Trophoblast cell (in vitro differentiated cells and primary cell): ENCODE measurements at regions not wholly inside any gene's neighbourhood (a gene's known extent, or its start where the extent isn't known, plus 50 kb on each side); places are given as distances from the start of the nearest gene placed in this dataset.

Experiments
- DNase-seq, 2 donors: peaks; one replicate each; pipeline ENCODE4 v3.0.0-alpha.2; 2016
- H2AFZ ChIP-seq: 2 replicates; pipeline ENCODE4 v1.6.1; 2013; ENCODE audit warnings: low read length, moderate library complexity, mild to moderate bottlenecking; ENCODE audit not compliant: insufficient read depth, poor library complexity
- H2AK5ac ChIP-seq: 2 replicates; pipeline ENCODE4 v1.6.1; 2013; ENCODE audit warnings: mild to moderate bottlenecking, low read length
- H2BK120ac ChIP-seq: 2 replicates; pipeline ENCODE4 v1.6.1; 2013; ENCODE audit warnings: low read length, mild to moderate bottlenecking, moderate library complexity; ENCODE audit not compliant: insufficient read depth, poor library complexity
- H2BK12ac ChIP-seq: 2 replicates; pipeline ENCODE4 v1.6.1; 2013; ENCODE audit warnings: mild to moderate bottlenecking, low read length, moderate library complexity
- H2BK5ac ChIP-seq: 2 replicates; pipeline ENCODE4 v1.6.1; 2013; ENCODE audit warnings: low read length, low read depth, moderate library complexity, mild to moderate bottlenecking; ENCODE audit not compliant: poor library complexity
- H3K14ac ChIP-seq: 2 replicates; pipeline ENCODE4 v1.6.1; 2013; ENCODE audit warnings: mild to moderate bottlenecking, low read length
- H3K18ac ChIP-seq: 2 replicates; pipeline ENCODE4 v1.6.1; 2013; ENCODE audit warnings: mild to moderate bottlenecking, low read length
- H3K23ac ChIP-seq: 2 replicates; pipeline ENCODE4 v1.6.1; 2013; ENCODE audit warnings: low read length
- H3K27ac ChIP-seq: 2 replicates; pipeline ENCODE4 v1.5.1; 2013; ENCODE audit warnings: low read depth, mild to moderate bottlenecking, inconsistent platforms, low read length, moderate library complexity
- H3K27me3 ChIP-seq: 2 replicates; pipeline ENCODE4 v1.6.1; 2013; ENCODE audit warnings: inconsistent platforms, mild to moderate bottlenecking, low read length, moderate library complexity; ENCODE audit not compliant: insufficient read depth
- H3K36me3 ChIP-seq, 2 experiments: 1 replicate in 1 of 2; 2 replicates in 1 of 2; pipeline ENCODE4 v1.6.1; 2013; ENCODE audit warnings: low read length in 2 of 2, mild to moderate bottlenecking in 2 of 2, moderate library complexity in 1 of 2; ENCODE audit not compliant: insufficient read depth in 2 of 2, control insufficient read depth in 1 of 2
- H3K4ac ChIP-seq: 2 replicates; pipeline ENCODE4 v1.6.1; 2013; ENCODE audit warnings: low read depth, mild to moderate bottlenecking, low read length, moderate library complexity
- H3K4me1 ChIP-seq, 2 experiments: 1 replicate in 1 of 2; 2 replicates in 1 of 2; pipeline ENCODE4 v1.6.1; 2013; ENCODE audit warnings: low read length in 2 of 2, mild to moderate bottlenecking in 2 of 2, moderate library complexity in 1 of 2; ENCODE audit not compliant: insufficient read depth in 2 of 2, control insufficient read depth in 1 of 2
- H3K4me2 ChIP-seq: 2 replicates; pipeline ENCODE4 v1.6.1; 2013; ENCODE audit warnings: inconsistent platforms, mild to moderate bottlenecking, low read length, moderate library complexity
- H3K4me3 ChIP-seq: 2 replicates; pipeline ENCODE4 v1.5.1; 2013; ENCODE audit warnings: mild to moderate bottlenecking, low read depth, low read length, inconsistent platforms
- H3K79me1 ChIP-seq: one replicate; pipeline ENCODE4 v1.6.1; 2013; ENCODE audit warnings: low read length
- H3K79me2 ChIP-seq: 2 replicates; pipeline ENCODE4 v1.6.1; 2013; ENCODE audit warnings: low read length, mild to moderate bottlenecking; ENCODE audit not compliant: control insufficient read depth, insufficient read depth, poor library complexity
- H3K9ac ChIP-seq: 2 replicates; pipeline ENCODE4 v1.6.1; 2013; ENCODE audit warnings: mild to moderate bottlenecking, low read length
- H3K9me3 ChIP-seq: 2 replicates; pipeline ENCODE4 v1.6.1; 2013; ENCODE audit warnings: low read depth, mild to moderate bottlenecking, control low read depth, inconsistent platforms, low read length; ENCODE audit not compliant: insufficient read depth
- H4K12ac ChIP-seq: 2 replicates; pipeline ENCODE4 v1.6.1; 2013; ENCODE audit warnings: low read depth, mild to moderate bottlenecking, low read length, moderate library complexity
- H4K8ac ChIP-seq: 2 replicates; pipeline ENCODE4 v1.6.1; 2013; ENCODE audit warnings: low read depth, mild to moderate bottlenecking, low read length, moderate library complexity
- H4K91ac ChIP-seq: one replicate; pipeline ENCODE4 v1.6.1; 2013; ENCODE audit warnings: low read depth, mild to moderate bottlenecking, low read length, moderate library complexity
- WGBS: extraction: QIAGEN DNeasy Blood & Tissue Kit; methylation state at CpG from one replicate; pipeline ENCODE4 v1.1.7; 2013; ENCODE audit warnings: missing lambda C conversion rate; ENCODE audit not compliant: insufficient read length, insufficient coverage; ENCODE audit errors: extremely low coverage; 5-methylcytosine and 5-hydroxymethylcytosine counted together

DNA sequence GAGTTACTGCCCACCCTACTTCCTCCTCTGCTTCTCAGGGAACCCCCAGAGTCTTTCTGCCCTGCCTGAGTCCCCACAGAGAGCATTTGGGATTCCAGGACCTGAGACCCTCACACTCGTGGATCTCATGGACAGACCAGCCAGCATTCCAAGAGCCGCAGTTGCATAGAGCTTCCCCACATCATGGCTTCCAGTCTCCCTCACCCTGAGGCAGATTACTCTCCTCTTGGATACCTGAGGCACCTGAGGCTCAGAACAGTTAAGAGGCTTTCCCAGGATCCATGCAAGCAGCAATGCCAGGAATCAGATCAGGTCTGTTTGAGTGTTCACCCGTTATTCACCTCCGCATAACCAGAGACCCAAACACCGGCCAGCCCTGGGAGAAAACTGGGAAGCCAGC is 102.2 kb downstream of the TRIM29 start:
- no peak overlapping the region for H3K9ac ChIP-seq
- H2BK12ac ChIP-seq, result no peak overlapping the region
- H2BK5ac ChIP-seq, result no peak overlapping the region
- H4K12ac ChIP-seq, result no peak overlapping the region
- no peak overlapping the region for H3K27ac ChIP-seq
- peaks cover 0 to 3% of the 10 kb centered on the region in 2 experiments for H3K4me1 ChIP-seq
- no peak overlapping the region for H3K4me2 ChIP-seq
- DNase-seq, result no peak
- WGBS, result no CpG with 5 or more reads among the region's 5 CpGs
- H3K27me3 ChIP-seq, result no peaks in the 10 kb centered on the region
- no peak overlapping the region for H3K14ac ChIP-seq
- no peak overlapping the region for H3K4ac ChIP-seq
- H3K4me3 ChIP-seq, result no peak overlapping the region
- no peak overlapping the region for H2BK120ac ChIP-seq
- no peaks in the 10 kb centered on the region for H3K79me1 ChIP-seq
- no peak overlapping the region for H3K18ac ChIP-seq
- H2AFZ ChIP-seq, result no peak overlapping the region
- no peaks in the 10 kb centered on the region for H3K79me2 ChIP-seq
- no peak overlapping the region for H3K23ac ChIP-seq
- no peaks in the 10 kb centered on the region for H3K36me3 ChIP-seq
- peaks cover 6% of the 10 kb centered on the region for H3K9me3 ChIP-seq
- no peak overlapping the region for H4K91ac ChIP-seq
- no peak overlapping the region for H4K8ac ChIP-seq
- H2AK5ac ChIP-seq, result no peak overlapping the region

DNA sequence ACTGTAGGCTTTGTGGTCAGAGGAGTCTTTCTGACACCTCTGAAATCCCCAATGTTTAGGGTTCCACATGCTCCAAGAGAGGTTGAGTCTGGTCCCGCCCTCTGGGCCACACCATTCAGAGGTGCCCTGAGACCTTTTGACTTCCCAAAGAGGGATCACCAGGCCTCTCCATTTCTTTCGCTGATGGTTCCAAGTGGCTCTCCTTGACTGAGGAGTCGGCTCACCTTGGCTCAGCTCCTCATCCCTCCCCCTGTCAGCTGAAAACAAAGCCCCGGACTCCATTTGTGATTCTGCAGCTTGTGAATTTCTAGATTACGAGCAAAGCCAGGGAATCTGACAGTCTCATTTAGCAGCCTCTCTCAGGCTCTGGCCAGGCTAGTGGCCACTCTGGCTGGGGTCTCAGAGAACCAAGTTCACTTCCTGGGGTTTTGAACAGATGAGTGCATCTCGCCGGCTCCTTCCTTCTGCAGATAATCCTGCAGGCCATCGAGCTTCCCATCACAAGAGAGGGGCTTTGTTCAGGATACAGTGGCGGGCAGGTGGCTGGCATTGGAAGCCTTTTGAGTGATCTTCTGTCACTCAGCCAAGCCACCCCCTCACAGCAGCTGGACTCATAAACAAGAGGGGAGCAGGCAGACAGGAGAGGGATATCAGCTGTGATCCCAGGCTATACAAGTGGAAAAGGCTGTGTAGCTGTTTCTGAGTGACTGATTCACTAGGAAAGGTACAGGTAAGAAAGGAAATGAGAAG is 102.9 kb downstream of the TRIM29 start:
- no peak overlapping the region for H4K91ac ChIP-seq
- no peaks in the 10 kb centered on the region for H3K27me3 ChIP-seq
- H3K9ac ChIP-seq, result no peak overlapping the region
- no peak overlapping the region for H4K8ac ChIP-seq
- H2AFZ ChIP-seq, result no peak overlapping the region
- H3K18ac ChIP-seq, result no peak overlapping the region
- no peak for DNase-seq
- H2BK12ac ChIP-seq, result no peak overlapping the region
- H3K79me1 ChIP-seq, result no peaks in the 10 kb centered on the region
- H3K36me3 ChIP-seq, result no peaks in the 10 kb centered on the region
- H2BK120ac ChIP-seq, result no peak overlapping the region
- H3K14ac ChIP-seq, result no peak overlapping the region
- no peaks in the 10 kb centered on the region for H3K4me1 ChIP-seq
- no peak overlapping the region for H2AK5ac ChIP-seq
- H3K9me3 ChIP-seq, result peaks cover 4% of the 10 kb centered on the region
- H3K4me2 ChIP-seq, result no peak overlapping the region
- WGBS, result no CpG with 5 or more reads among the region's 9 CpGs
- no peak overlapping the region for H4K12ac ChIP-seq
- no peak overlapping the region for H2BK5ac ChIP-seq
- H3K4me3 ChIP-seq, result no peak overlapping the region
- no peaks in the 10 kb centered on the region for H3K79me2 ChIP-seq
- no peak overlapping the region for H3K4ac ChIP-seq
- H3K23ac ChIP-seq, result no peak overlapping the region
- H3K27ac ChIP-seq, result no peak overlapping the region

DNA sequence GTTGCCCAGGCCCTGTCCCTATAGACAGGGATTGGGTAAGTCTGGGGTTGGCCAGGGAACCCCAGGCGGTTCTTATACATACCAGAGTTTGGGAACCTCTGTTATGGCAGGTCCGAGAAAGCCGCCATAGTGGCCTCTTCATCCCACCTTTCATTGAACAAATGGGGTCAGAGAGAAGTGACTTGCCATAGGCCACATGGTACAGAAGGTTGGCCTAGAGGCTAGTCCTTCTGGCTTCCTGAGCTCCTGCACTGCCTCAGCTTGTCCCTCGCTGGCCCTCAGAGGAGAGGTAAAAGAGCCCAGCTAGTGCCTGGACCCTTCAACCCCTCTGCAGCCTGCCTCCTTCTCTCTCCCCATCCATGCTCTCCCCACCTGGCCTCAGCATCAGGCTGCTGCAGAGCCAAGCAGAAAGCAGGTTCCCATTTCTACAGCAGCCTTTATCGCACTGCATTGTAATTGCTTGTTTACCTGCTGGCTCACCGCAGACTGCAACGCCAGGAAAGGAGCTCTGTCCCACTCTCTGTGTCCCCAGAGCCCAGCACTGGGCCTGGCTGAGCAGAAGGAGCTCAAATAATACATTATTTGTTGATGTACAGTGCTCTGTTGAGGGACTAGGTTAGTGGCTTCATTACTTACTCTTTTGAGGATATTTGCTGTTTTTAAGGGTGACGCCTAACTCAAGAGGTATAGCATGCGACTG is 103.6 kb downstream of the TRIM29 start:
- H3K79me2 ChIP-seq, result no peaks in the 10 kb centered on the region
- no peak overlapping the region for H3K9ac ChIP-seq
- H2BK12ac ChIP-seq, result no peak overlapping the region
- no peak overlapping the region for H3K4me3 ChIP-seq
- no peak overlapping the region for H3K4ac ChIP-seq
- no peak overlapping the region for H3K23ac ChIP-seq
- H3K27ac ChIP-seq, result no peak overlapping the region
- H3K27me3 ChIP-seq, result no peaks in the 10 kb centered on the region
- no peaks in the 10 kb centered on the region for H3K36me3 ChIP-seq
- DNase-seq, result no peak
- no peak overlapping the region for H2AK5ac ChIP-seq
- no peak overlapping the region for H2BK120ac ChIP-seq
- H2BK5ac ChIP-seq, result no peak overlapping the region
- H3K4me1 ChIP-seq, result no peaks in the 10 kb centered on the region
- H2AFZ ChIP-seq, result no peak overlapping the region
- no peak overlapping the region for H4K91ac ChIP-seq
- H3K79me1 ChIP-seq, result no peaks in the 10 kb centered on the region
- H3K4me2 ChIP-seq, result no peak overlapping the region
- H4K12ac ChIP-seq, result no peak overlapping the region
- no peak overlapping the region for H3K18ac ChIP-seq
- H4K8ac ChIP-seq, result no peak overlapping the region
- no CpG with 5 or more reads among the region's 9 CpGs for WGBS
- peaks cover 4% of the 10 kb centered on the region for H3K9me3 ChIP-seq
- no peak overlapping the region for H3K14ac ChIP-seq

DNA sequence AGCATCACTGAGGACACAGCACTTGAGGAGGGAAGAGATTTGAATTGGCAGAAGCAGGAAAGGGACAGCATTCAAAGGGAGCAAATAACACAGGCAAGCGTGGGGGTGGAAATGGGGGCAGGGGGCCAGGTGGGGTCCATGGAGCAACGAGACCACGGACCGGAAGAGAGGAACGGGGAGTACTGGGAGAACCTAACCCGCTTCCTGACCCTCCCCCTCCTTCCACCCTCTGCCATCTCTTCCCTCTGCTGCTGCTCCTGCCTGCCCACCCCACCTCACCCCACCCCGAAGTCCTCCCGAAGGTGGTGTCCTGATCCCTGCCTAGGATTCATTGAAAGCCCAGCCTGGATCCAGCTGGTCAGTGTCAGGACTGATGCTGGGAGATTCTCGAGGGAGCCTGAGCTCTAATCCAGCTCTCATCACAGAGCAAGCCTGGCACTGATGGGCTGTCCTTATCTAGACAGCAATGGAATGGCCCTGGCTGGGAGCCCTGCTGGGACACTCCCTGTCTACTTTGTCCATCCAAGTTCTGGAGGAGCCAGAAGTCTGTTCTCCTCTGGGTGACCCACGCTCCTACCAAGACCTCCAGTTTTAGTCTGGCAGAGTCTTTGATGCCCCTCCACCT is 105.0 kb downstream of the TRIM29 start:
- H2BK120ac ChIP-seq, result no peak overlapping the region
- no peak overlapping the region for H3K4me3 ChIP-seq
- no peak overlapping the region for H3K27ac ChIP-seq
- H3K4me2 ChIP-seq, result no peak overlapping the region
- H3K14ac ChIP-seq, result no peak overlapping the region
- no peak overlapping the region for H3K23ac ChIP-seq
- no peak overlapping the region for H2BK5ac ChIP-seq
- no peak overlapping the region for H4K12ac ChIP-seq
- WGBS, result no CpG with 5 or more reads among the region's 10 CpGs
- no peaks in the 10 kb centered on the region for H3K79me1 ChIP-seq
- H3K79me2 ChIP-seq, result no peaks in the 10 kb centered on the region
- no peak overlapping the region for H3K18ac ChIP-seq
- H3K4me1 ChIP-seq, result no peaks in the 10 kb centered on the region
- no peak overlapping the region for H2BK12ac ChIP-seq
- H2AK5ac ChIP-seq, result no peak overlapping the region
- no peak overlapping the region for H3K9ac ChIP-seq
- no peak overlapping the region for H2AFZ ChIP-seq
- no peak overlapping the region for H4K91ac ChIP-seq
- H3K9me3 ChIP-seq, result peaks cover 4% of the 10 kb centered on the region
- H4K8ac ChIP-seq, result no peak overlapping the region
- no peak overlapping the region for H3K4ac ChIP-seq
- H3K36me3 ChIP-seq, result no peaks in the 10 kb centered on the region
- H3K27me3 ChIP-seq, result no peaks in the 10 kb centered on the region
- DNase-seq, result no peak
